NCI-H82 (cell line): ENCODE measurements at regions not wholly inside any gene's neighbourhood (a gene's known extent, or its start where the extent isn't known, plus 50 kb on each side); places are given as distances from the start of the nearest gene placed in this dataset.
A peak's percentile ranks its signal among the peaks of the same experiment; 100 is the strongest.
"Not testable (repeated sequence)": the region's sequence is repeated elsewhere in the genome, so short reads cannot be mapped to it uniquely, and the experiment has no call there.

Experiments used
- DNase-seq: peaks from one replicate; lab custom pipeline; 2025; lab: John Stamatoyannopoulos, UW

GRCh38 chr15:77877869-77878577, 199.5 kb downstream of the TBC1D2B start:
- no peak for DNase-seq

- not testable (repeated sequence) for DNase-seq
Observed at GRCh38 chr15:77876107-77876820, 201.2 kb downstream of the TBC1D2B start.

GRCh38 chr15:77875066-77875721, 202.3 kb downstream of the TBC1D2B start:
- peak; percentile 92 for DNase-seq

GRCh38 chr15:77874063-77874462, 203.4 kb downstream of the TBC1D2B start:
- peak; percentile 65 for DNase-seq

GRCh38 chr15:77872521-77873425, 204.7 kb downstream of the TBC1D2B start:
- DNase-seq: not testable (repeated sequence)

GRCh38 chr15:77871852-77872371, 205.6 kb downstream of the TBC1D2B start:
- DNase-seq: peak; percentile 14

GRCh38 chr15:77870195-77871065, 207.1 kb downstream of the TBC1D2B start:
- DNase-seq: peak; percentile 76

GRCh38 chr15:77869021-77869895, 208.3 kb downstream of the TBC1D2B start:
- no peak for DNase-seq

- DNase-seq: peak; percentile 63
Observed at GRCh38 chr15:77868048-77868629, 209.4 kb downstream of the TBC1D2B start.

- no peak for DNase-seq
Observed at GRCh38 chr15:77867266-77868047, 210.1 kb downstream of the TBC1D2B start.

GRCh38 chr15:77866596-77867125, 210.8 kb downstream of the TBC1D2B start:
- DNase-seq: no peak

GRCh38 chr15:77866186-77866585, 211.3 kb downstream of the TBC1D2B start:
- no peak for DNase-seq

- DNase-seq: no peak
Observed at GRCh38 chr15:77865701-77866100, 211.8 kb downstream of the TBC1D2B start.

- no peak for DNase-seq
Observed at GRCh38 chr15:77865106-77865610, 212.4 kb downstream of the TBC1D2B start.

GRCh38 chr15:77864211-77865105, 213.1 kb downstream of the TBC1D2B start:
- DNase-seq: no peak

GRCh38 chr15:77863491-77864105, 213.9 kb downstream of the TBC1D2B start:
- DNase-seq: no peak
